Fibroblast of lung (primary cell): ENCODE measurements at regions not wholly inside any gene's neighbourhood (a gene's known extent, or its start where the extent isn't known, plus 50 kb on each side); places are given as distances from the start of the nearest gene placed in this dataset.
"Not testable (repeated sequence)": the region's sequence is repeated elsewhere in the genome, so short reads cannot be mapped to it uniquely, and the experiment has no call there.

Experiments used
- CTCF ChIP-seq, 2 donors: IDR thresholded peaks in 1 of 2; conservative IDR thresholded peaks in 1 of 2; 1 replicate in 1 of 2; 2 replicates in 1 of 2; pipeline ENCODE4 v1.5.1; 2011 to 2012; ENCODE audit warnings: low read length in 2 of 2, control low read depth in 1 of 2, inconsistent platforms in 1 of 2, low read depth in 1 of 2, mild to moderate bottlenecking in 1 of 2
- EZH2 ChIP-seq: IDR thresholded peaks from 2 replicates; pipeline ENCODE4 v1.5.1; 2012; ENCODE audit warnings: low read length, control low read depth, mild to moderate bottlenecking; ENCODE audit errors: missing control alignments

- not testable (repeated sequence) for TF ChIP-seq CTCF (conservative IDR thresholded peaks at IDR 0.05 in 1 of 2, IDR thresholded peaks at IDR 0.05 in 1 of 2; ENCODE audit: low read depth in 1 of 2, low read length in 2 of 2); EZH2
Observed at GRCh38 chr3:181938580-181938979, 226.9 kb downstream of the SOX2 start.
